Endodermal cell (in vitro differentiated cells): ENCODE measurements at regions not wholly inside any gene's neighbourhood (a gene's known extent, or its start where the extent isn't known, plus 50 kb on each side); places are given as distances from the start of the nearest gene placed in this dataset.

ENCODE experiments used
- DNase-seq: peaks from one replicate; pipeline ENCODE4 v3.0.0-alpha.2; 2017
- H3K27ac ChIP-seq: 2 replicates; pipeline ENCODE4 v1.5.1; 2013; ENCODE audit warnings: mild to moderate bottlenecking, low read depth, low read length, moderate library complexity
- H3K27me3 ChIP-seq: 2 replicates; pipeline ENCODE4 v1.6.1; 2013; ENCODE audit warnings: mild to moderate bottlenecking, low read length, moderate library complexity; ENCODE audit not compliant: insufficient read depth, control insufficient read depth, poor library complexity, severe bottlenecking
- H3K36me3 ChIP-seq: 2 replicates; pipeline ENCODE4 v1.7.0; 2013; ENCODE audit warnings: mild to moderate bottlenecking, low read length, moderate library complexity; ENCODE audit not compliant: control insufficient read depth, insufficient read depth
- H3K4me1 ChIP-seq: one replicate; pipeline ENCODE4 v1.7.0; 2013; ENCODE audit warnings: low read length; ENCODE audit not compliant: control insufficient read depth, insufficient read depth
- H3K4me3 ChIP-seq: 2 replicates; pipeline ENCODE4 v1.5.1; 2013; ENCODE audit warnings: mild to moderate bottlenecking, low read length, moderate library complexity
- H3K9ac ChIP-seq: 2 replicates; pipeline ENCODE4 v1.6.1; 2013; ENCODE audit warnings: mild to moderate bottlenecking, low read length, moderate library complexity; ENCODE audit not compliant: poor library complexity, severe bottlenecking; ENCODE audit errors: extremely low read depth
- H3K9me3 ChIP-seq: 2 replicates; pipeline ENCODE4 v1.6.1; 2013; ENCODE audit warnings: mild to moderate bottlenecking, low read length, moderate library complexity; ENCODE audit not compliant: control insufficient read depth
- H3K27ac Mint-ChIP-seq: 2 replicates; pipeline ENCODE4 v1.8.0; 2020; ENCODE audit warnings: mixed read lengths
- H3K27me3 Mint-ChIP-seq: 2 replicates; pipeline ENCODE4 v1.8.0; 2021; ENCODE audit warnings: mild to moderate bottlenecking, mixed read lengths; ENCODE audit not compliant: insufficient read depth
- H3K36me3 Mint-ChIP-seq: 2 replicates; pipeline ENCODE4 v1.8.0; 2020; ENCODE audit warnings: low read depth, mixed read lengths
- H3K4me1 Mint-ChIP-seq: 2 replicates; pipeline ENCODE4 v1.8.0; 2020; ENCODE audit warnings: mixed read lengths
- H3K4me3 Mint-ChIP-seq: 2 replicates; pipeline ENCODE4 v1.8.0; 2020; ENCODE audit warnings: mild to moderate bottlenecking, moderate library complexity, mixed read lengths
- H3K9me3 Mint-ChIP-seq: 2 replicates; pipeline ENCODE4 v1.8.0; 2020; ENCODE audit warnings: mild to moderate bottlenecking, mixed read lengths
- WGBS, 2 experiments: methylation state at CpG; one replicate each; pipeline versions ENCODE4 v1.1.5 to v1.1.7; 2013; ENCODE audit warnings: missing lambda C conversion rate in 2 of 2, mixed read lengths in 1 of 2; ENCODE audit not compliant: insufficient coverage in 1 of 2, insufficient read length in 1 of 2; 5-methylcytosine and 5-hydroxymethylcytosine counted together
- TF ChIP-seq, protein P1 (sequence below): fragments of 200-600 bp; sonication (generic); conservative IDR thresholded peaks from 2 replicates; pipeline ENCODE4 v1.5.0; 2021; ENCODE audit warnings: antibody characterized with exemption, mild to moderate bottlenecking

DNA sequence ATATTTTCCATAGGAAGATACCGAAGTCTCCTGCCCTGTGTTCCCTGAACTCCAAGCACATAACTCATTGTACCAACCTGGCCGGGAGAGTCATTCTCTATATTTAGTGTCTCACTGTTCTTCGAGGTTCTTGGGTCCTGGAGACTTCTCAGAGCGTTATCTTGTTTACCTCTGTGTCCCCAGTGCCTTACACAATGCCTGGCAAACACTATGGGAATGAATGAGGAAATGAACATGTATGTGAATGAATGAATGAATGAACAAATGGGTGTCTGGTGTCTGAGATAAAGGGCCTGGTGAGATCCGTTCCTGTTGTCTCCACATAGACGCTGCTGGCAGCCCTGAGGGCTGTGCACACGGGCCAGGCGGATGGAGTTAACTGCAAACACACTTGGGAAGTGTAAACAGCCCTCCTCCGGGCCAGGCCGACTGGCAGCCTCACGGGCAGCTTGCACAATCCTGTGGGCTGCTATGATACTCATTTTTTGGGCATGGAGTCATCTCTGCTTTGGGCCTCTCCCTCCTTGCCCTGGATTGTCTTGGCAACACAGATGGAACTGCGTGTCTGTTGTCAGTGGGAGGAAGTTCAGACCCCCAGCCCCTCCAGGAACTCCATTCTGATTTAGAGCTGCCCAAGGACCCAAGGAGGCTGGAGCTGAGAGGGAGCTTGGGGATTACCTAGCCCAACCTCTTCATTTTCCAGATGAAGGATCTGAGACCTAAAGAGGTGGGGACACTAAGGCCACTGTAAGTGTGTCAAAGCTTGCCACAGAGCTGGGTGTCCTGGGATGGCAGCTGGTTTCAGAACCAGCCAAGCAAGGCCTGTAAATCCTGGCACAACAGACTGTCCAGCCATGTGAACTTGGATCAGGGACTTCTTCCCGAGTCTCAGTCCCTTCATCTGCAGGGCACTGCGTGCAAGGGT, 124.4 kb downstream of the INHBB start:
- peaks cover 11% of the 10 kb centered on the region for H3K9me3 ChIP-seq
- TF ChIP-seq, protein P1, sequence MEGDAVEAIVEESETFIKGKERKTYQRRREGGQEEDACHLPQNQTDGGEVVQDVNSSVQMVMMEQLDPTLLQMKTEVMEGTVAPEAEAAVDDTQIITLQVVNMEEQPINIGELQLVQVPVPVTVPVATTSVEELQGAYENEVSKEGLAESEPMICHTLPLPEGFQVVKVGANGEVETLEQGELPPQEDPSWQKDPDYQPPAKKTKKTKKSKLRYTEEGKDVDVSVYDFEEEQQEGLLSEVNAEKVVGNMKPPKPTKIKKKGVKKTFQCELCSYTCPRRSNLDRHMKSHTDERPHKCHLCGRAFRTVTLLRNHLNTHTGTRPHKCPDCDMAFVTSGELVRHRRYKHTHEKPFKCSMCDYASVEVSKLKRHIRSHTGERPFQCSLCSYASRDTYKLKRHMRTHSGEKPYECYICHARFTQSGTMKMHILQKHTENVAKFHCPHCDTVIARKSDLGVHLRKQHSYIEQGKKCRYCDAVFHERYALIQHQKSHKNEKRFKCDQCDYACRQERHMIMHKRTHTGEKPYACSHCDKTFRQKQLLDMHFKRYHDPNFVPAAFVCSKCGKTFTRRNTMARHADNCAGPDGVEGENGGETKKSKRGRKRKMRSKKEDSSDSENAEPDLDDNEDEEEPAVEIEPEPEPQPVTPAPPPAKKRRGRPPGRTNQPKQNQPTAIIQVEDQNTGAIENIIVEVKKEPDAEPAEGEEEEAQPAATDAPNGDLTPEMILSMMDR, result no peak
- H3K36me3 Mint-ChIP-seq, result no peaks in the 10 kb centered on the region
- H3K27me3 Mint-ChIP-seq, result peaks cover 80% of the 10 kb centered on the region
- peaks cover 32% of the 10 kb centered on the region for H3K4me1 Mint-ChIP-seq
- no peaks in the 10 kb centered on the region for H3K36me3 ChIP-seq
- H3K27me3 ChIP-seq, result peaks cover 60% of the 10 kb centered on the region
- no peak overlapping the region for H3K4me3 Mint-ChIP-seq
- 79 to 81% methylated on average over 11 to 14 of the region's 14 CpGs for WGBS, 2 experiments
- H3K9ac ChIP-seq, result no peak overlapping the region
- H3K4me3 ChIP-seq, result no peak overlapping the region
- DNase-seq, result peak; percentile 36
- H3K4me1 ChIP-seq, result peaks cover 14% of the 10 kb centered on the region
- peaks cover 11% of the 10 kb centered on the region for H3K9me3 Mint-ChIP-seq
- no peak overlapping the region for H3K27ac Mint-ChIP-seq
- no peak overlapping the region for H3K27ac ChIP-seq

DNA sequence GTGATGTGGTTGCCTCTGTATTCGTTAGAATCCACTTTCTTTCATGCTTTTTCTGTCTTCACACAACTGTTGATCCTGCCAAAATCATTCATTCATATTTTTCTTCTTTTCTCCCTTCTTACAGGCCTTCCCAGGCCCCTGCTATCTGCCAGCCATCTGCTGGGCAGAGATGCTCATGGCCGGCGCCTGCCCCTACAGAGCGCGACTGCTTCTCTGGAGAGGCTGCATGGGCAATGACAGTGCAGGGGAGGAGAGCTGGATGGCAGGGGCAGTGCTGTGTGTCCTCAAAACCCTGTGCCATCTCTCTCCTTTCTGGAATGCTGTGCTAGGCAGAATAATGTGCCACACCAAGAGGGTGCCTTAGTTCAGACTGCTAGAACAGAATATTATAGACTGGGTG, 125.2 kb downstream of the INHBB start:
- Histone ChIP-seq H3K27me3 (peaks cover 58% of the 10 kb centered on the region), H3K4me3 (no peak overlapping the region), H3K9me3 (peaks cover 11% of the 10 kb centered on the region), H3K9ac (no peak overlapping the region), H3K27ac (no peak overlapping the region), H3K36me3 (no peaks in the 10 kb centered on the region), H3K4me1 (peaks cover 7% of the 10 kb centered on the region)
- peak; percentile 25 for DNase-seq
- Mint-ChIP-seq H3K36me3 (no peaks in the 10 kb centered on the region), H3K9me3 (peaks cover 11% of the 10 kb centered on the region), H3K27ac (no peak overlapping the region), H3K4me1 (peaks cover 30% of the 10 kb centered on the region), H3K4me3 (no peak overlapping the region), H3K27me3 (peaks cover 75% of the 10 kb centered on the region)
- TF ChIP-seq, protein P1, result no peak
- WGBS, 2 experiments, result 92 to 96% methylated on average over 4 to 5 of the region's 5 CpGs

DNA sequence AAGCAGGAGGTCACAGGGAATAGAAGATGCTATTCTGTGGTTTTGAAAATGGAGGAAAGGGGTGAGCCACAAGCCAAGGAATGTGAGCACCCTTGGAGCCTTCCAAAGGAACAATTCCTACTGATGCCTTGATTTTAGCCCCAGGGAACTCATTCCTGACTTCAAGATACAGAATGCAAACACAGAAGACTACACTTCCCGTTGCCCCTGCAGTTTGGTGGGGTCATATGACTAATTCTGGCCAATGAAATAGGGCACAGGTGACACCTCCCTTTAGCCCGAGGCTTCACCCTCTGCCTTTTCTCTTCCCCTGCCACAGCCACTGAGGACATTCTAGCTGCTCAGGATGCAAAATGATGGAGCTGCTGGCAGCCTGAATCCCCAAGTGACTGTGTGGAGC, 126.1 kb downstream of the INHBB start:
- H3K4me3 ChIP-seq, result no peak overlapping the region
- H3K4me3 Mint-ChIP-seq, result no peak overlapping the region
- no peaks in the 10 kb centered on the region for H3K36me3 ChIP-seq
- DNase-seq, result no peak
- 42% methylated on average over 2 of the region's 2 CpGs; no CpG with 5 or more reads in 1 of the 2 experiments for WGBS, 2 experiments
- H3K27ac ChIP-seq, result no peak overlapping the region
- no peak overlapping the region for H3K27ac Mint-ChIP-seq
- H3K27me3 ChIP-seq, result peaks cover 55% of the 10 kb centered on the region
- TF ChIP-seq, protein P1, result no peak
- peaks cover 24% of the 10 kb centered on the region for H3K4me1 Mint-ChIP-seq
- peaks cover 11% of the 10 kb centered on the region for H3K9me3 ChIP-seq
- peaks cover 70% of the 10 kb centered on the region for H3K27me3 Mint-ChIP-seq
- H3K9ac ChIP-seq, result no peak overlapping the region
- no peaks in the 10 kb centered on the region for H3K36me3 Mint-ChIP-seq
- H3K9me3 Mint-ChIP-seq, result peaks cover 11% of the 10 kb centered on the region
- peaks cover under 1% of the 10 kb centered on the region for H3K4me1 ChIP-seq
